HG03108 (cell line): ENCODE measurements at regions not wholly inside any gene's neighbourhood (a gene's known extent, or its start where the extent isn't known, plus 50 kb on each side); places are given as distances from the start of the nearest gene placed in this dataset.

Source experiments
- ATAC-seq: cut with Tn5 transposase; IDR thresholded peaks from one replicate; pipeline ENCODE4 v1.9.1; 2021; ENCODE audit warnings: moderate library complexity; ENCODE audit not compliant: unreplicated experiment

GRCh38 chr18:37662099-37662498 is 96.5 kb upstream of the CELF4 start:
- no peak for ATAC-seq

- no peak for ATAC-seq
Observed at GRCh38 chr18:37661478-37661877, 95.9 kb upstream of the CELF4 start.

GRCh38 chr18:37661061-37661460 is 95.5 kb upstream of the CELF4 start:
- no peak for ATAC-seq

GRCh38 chr18:37660658-37661057 is 95.1 kb upstream of the CELF4 start:
- no peak for ATAC-seq

- ATAC-seq: no peak
Observed at GRCh38 chr18:37659906-37660305, 94.3 kb upstream of the CELF4 start.

GRCh38 chr18:37658894-37659293 is 93.3 kb upstream of the CELF4 start:
- ATAC-seq: no peak

GRCh38 chr18:37657493-37657892 is 91.9 kb upstream of the CELF4 start:
- no peak for ATAC-seq

- no peak for ATAC-seq
Observed at GRCh38 chr18:37654731-37655369, 89.3 kb upstream of the CELF4 start.

- ATAC-seq: no peak
Observed at GRCh38 chr18:37654034-37654433, 88.4 kb upstream of the CELF4 start.

- no peak for ATAC-seq
Observed at GRCh38 chr18:37653618-37654017, 88.0 kb upstream of the CELF4 start.

GRCh38 chr18:37649930-37650329 is 84.3 kb upstream of the CELF4 start:
- ATAC-seq: no peak

- ATAC-seq: no peak
Observed at GRCh38 chr18:37649416-37649815, 83.8 kb upstream of the CELF4 start.

- no peak for ATAC-seq
Observed at GRCh38 chr18:37641573-37641972, 76.0 kb upstream of the CELF4 start.

GRCh38 chr18:37640504-37640903 is 74.9 kb upstream of the CELF4 start:
- ATAC-seq: no peak

- ATAC-seq: no peak
Observed at GRCh38 chr18:37639846-37640245, 74.2 kb upstream of the CELF4 start.

GRCh38 chr18:37637478-37637850 is 71.9 kb upstream of the CELF4 start:
- no peak for ATAC-seq

- no peak for ATAC-seq
Observed at GRCh38 chr18:37636831-37637477, 71.4 kb upstream of the CELF4 start.

GRCh38 chr18:37634516-37634915 is 68.9 kb upstream of the CELF4 start:
- no peak for ATAC-seq

GRCh38 chr18:37631422-37631821 is 65.8 kb upstream of the CELF4 start:
- no peak for ATAC-seq

GRCh38 chr18:37630334-37630733 is 64.7 kb upstream of the CELF4 start:
- no peak for ATAC-seq

GRCh38 chr18:37628470-37629220 is 63.0 kb upstream of the CELF4 start:
- ATAC-seq: no peak

GRCh38 chr18:37624318-37624717 is 58.7 kb upstream of the CELF4 start:
- no peak for ATAC-seq
